ENCODE measurements at regions not wholly inside any gene's neighbourhood (a gene's known extent, or its start where the extent isn't known, plus 50 kb on each side); places are given as distances from the start of the nearest gene placed in this dataset.
"Not testable (repeated sequence)": the region's sequence is repeated elsewhere in the genome, so short reads cannot be mapped to it uniquely, and the experiment has no call there.

DNA sequence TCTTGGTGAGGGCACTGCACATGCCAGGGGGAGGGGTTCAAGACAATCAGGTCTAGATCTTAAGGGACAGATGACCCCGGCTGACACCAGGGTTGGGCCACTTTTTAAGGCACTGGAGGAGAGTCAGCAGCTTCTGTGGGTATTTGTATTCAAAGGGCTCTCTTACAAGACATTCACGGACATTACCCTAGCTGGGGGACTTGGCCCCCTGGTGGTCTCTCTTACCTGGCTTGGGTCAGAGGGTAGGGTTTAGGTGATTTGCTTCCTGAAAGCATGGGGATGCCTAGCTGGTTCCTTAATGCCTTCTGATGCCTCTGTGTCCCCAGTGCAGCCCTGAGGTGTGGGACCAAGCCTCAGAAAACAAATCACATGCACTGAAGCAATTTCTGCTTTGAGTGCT, 354.7 kb downstream of the CDC5L start:
- Mint-ChIP-seq H3K4me1 (peaks cover 23% of the 10 kb centered on the region), H3K36me3 (peaks cover 20% of the 10 kb centered on the region), H3K27ac (no peak overlapping the region), H3K9me3 (peaks cover 26% of the 10 kb centered on the region), H3K4me3 (no peak overlapping the region), H3K27me3 (ENCODE audit: low read depth) (peaks cover 2% of the 10 kb centered on the region; the same call in 1 of the 2 replicates)
- ChIA-PET POLR2A (no interaction called here), CTCF (interaction anchor here (0.9 to 1.6 kb wide), 4 partner anchors 17 to 112 kb away, joined by 3 to 11 read pairs (median 5); no protein-coding TSS in a partner anchor)
- DNase-seq (ENCODE audit: low spot score) (no peak), ATAC-seq (peak; percentile 61)
- TF ChIP-seq ZBTB21 (CRISPR knock-in tag; IDR thresholded peaks at IDR 0.05; ENCODE audit: borderline replicate concordance) (no peak), ZNF416 (CRISPR knock-in tag; IDR thresholded peaks at IDR 0.05) (no peak), NR1H2 (CRISPR knock-in tag; IDR thresholded peaks at IDR 0.05) (no peak), ZNF232 (CRISPR knock-in tag; IDR thresholded peaks at IDR 0.05) (no peak), EMX1 (CRISPR knock-in tag; IDR thresholded peaks at IDR 0.05) (no peak), NFATC4 (CRISPR knock-in tag; IDR thresholded peaks at IDR 0.05) (no peak), ZNF121 (CRISPR knock-in tag; IDR thresholded peaks at IDR 0.05) (no peak), SMAD4 (CRISPR knock-in tag; IDR thresholded peaks at IDR 0.05) (no peak)
- TF ChIP-seq, protein P1, sequence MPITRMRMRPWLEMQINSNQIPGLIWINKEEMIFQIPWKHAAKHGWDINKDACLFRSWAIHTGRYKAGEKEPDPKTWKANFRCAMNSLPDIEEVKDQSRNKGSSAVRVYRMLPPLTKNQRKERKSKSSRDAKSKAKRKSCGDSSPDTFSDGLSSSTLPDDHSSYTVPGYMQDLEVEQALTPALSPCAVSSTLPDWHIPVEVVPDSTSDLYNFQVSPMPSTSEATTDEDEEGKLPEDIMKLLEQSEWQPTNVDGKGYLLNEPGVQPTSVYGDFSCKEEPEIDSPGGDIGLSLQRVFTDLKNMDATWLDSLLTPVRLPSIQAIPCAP (CRISPR knock-in tag; IDR thresholded peaks at IDR 0.05) = no peak
- TF ChIP-seq, protein P2, sequence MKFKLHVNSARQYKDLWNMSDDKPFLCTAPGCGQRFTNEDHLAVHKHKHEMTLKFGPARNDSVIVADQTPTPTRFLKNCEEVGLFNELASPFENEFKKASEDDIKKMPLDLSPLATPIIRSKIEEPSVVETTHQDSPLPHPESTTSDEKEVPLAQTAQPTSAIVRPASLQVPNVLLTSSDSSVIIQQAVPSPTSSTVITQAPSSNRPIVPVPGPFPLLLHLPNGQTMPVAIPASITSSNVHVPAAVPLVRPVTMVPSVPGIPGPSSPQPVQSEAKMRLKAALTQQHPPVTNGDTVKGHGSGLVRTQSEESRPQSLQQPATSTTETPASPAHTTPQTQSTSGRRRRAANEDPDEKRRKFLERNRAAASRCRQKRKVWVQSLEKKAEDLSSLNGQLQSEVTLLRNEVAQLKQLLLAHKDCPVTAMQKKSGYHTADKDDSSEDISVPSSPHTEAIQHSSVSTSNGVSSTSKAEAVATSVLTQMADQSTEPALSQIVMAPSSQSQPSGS (CRISPR knock-in tag; IDR thresholded peaks at IDR 0.05; ENCODE audit: borderline replicate concordance, low read depth) = no peak
- TF ChIP-seq, protein P3, sequence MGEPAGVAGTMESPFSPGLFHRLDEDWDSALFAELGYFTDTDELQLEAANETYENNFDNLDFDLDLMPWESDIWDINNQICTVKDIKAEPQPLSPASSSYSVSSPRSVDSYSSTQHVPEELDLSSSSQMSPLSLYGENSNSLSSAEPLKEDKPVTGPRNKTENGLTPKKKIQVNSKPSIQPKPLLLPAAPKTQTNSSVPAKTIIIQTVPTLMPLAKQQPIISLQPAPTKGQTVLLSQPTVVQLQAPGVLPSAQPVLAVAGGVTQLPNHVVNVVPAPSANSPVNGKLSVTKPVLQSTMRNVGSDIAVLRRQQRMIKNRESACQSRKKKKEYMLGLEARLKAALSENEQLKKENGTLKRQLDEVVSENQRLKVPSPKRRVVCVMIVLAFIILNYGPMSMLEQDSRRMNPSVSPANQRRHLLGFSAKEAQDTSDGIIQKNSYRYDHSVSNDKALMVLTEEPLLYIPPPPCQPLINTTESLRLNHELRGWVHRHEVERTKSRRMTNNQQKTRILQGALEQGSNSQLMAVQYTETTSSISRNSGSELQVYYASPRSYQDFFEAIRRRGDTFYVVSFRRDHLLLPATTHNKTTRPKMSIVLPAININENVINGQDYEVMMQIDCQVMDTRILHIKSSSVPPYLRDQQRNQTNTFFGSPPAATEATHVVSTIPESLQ (CRISPR knock-in tag; IDR thresholded peaks at IDR 0.05) = no peak

DNA sequence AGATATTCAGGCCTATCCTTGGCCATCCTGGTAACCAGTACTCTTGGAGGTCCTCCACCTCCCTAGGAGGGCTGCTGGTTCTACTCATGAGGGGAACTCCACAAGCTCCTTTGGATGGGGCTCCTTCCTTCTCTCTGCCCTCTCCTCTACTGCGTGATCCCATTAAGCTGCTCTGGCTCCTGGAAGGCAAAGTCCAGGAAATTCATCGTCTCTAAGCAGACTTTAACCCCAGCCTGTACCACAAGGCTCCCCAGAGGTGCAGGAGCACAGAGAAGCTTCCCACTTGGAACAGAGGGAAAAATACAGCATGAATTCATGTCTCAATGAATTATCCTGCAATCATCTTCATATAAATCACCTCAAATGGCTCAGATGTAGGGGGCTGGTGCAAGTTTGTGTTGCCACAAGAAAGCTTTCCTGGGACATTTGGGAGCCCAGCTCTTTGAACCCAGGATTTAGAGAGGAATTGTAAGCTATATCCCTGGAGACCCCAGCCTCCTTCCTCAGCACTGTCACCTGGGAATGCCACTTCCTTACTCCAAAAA, 355.4 kb downstream of the CDC5L start:
- TF ChIP-seq ETV6 (CRISPR knock-in tag; IDR thresholded peaks at IDR 0.05) (no peak), HMGA2 (CRISPR knock-in tag; IDR thresholded peaks at IDR 0.05) (no peak), ZNF263 (CRISPR knock-in tag; IDR thresholded peaks at IDR 0.05; ENCODE audit: low read depth) (no peak), SOX15 (CRISPR knock-in tag; IDR thresholded peaks at IDR 0.05) (no peak), MYBL2 (CRISPR knock-in tag; IDR thresholded peaks at IDR 0.05) (no peak), ZNF671 (CRISPR knock-in tag; IDR thresholded peaks at IDR 0.05) (no peak)
- TF ChIP-seq, protein P4, sequence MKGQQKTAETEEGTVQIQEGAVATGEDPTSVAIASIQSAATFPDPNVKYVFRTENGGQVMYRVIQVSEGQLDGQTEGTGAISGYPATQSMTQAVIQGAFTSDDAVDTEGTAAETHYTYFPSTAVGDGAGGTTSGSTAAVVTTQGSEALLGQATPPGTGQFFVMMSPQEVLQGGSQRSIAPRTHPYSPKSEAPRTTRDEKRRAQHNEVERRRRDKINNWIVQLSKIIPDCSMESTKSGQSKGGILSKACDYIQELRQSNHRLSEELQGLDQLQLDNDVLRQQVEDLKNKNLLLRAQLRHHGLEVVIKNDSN (CRISPR knock-in tag; IDR thresholded peaks at IDR 0.05) = no peak
- TF ChIP-seq, protein P5, sequence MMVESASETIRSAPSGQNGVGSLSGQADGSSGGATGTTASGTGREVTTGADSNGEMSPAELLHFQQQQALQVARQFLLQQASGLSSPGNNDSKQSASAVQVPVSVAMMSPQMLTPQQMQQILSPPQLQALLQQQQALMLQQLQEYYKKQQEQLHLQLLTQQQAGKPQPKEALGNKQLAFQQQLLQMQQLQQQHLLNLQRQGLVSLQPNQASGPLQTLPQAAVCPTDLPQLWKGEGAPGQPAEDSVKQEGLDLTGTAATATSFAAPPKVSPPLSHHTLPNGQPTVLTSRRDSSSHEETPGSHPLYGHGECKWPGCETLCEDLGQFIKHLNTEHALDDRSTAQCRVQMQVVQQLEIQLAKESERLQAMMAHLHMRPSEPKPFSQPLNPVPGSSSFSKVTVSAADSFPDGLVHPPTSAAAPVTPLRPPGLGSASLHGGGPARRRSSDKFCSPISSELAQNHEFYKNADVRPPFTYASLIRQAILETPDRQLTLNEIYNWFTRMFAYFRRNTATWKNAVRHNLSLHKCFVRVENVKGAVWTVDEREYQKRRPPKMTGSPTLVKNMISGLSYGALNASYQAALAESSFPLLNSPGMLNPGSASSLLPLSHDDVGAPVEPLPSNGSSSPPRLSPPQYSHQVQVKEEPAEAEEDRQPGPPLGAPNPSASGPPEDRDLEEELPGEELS (CRISPR knock-in tag; IDR thresholded peaks at IDR 0.05) = no peak
- peaks cover 30% of the 10 kb centered on the region for H3K9me3 Mint-ChIP-seq
- H3K27ac Mint-ChIP-seq = no peak overlapping the region
- peaks cover 24% of the 10 kb centered on the region for H3K36me3 Mint-ChIP-seq
- ChIA-PET CTCF (interaction anchor here (0.9 to 1.6 kb wide), 5 partner anchors 18 to 268 kb away, joined by 3 to 11 read pairs (median 4); no protein-coding TSS in a partner anchor), POLR2A (no interaction called here)
- H3K4me3 Mint-ChIP-seq = no peak overlapping the region
- ATAC-seq (no peak), DNase-seq (ENCODE audit: low spot score) (no peak)
- peaks cover 22% of the 10 kb centered on the region for H3K4me1 Mint-ChIP-seq
- peaks cover 2% of the 10 kb centered on the region; the same call in 1 of the 2 replicates for H3K27me3 Mint-ChIP-seq (ENCODE audit: low read depth)

DNA sequence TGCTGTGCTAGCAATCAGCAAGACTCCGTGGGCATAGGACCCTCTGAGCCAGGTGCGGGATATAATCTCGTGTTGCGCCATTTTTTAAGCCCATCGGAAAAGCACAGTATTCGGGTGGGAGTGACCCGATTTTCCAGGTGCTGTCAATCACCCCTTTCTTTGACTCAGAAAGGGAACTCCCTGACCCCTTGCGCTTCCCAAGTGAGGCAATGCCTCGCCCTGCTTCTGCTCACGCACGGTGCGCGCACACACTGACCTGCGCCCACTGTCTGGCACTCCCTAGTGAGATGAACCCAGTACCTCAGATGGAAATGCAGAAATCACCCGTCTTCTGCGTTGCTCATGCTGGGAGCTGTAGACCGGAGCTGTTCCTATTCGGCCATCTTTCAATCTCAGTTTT, 372.6 kb downstream of the CDC5L start:
- H3K27me3 Mint-ChIP-seq (ENCODE audit: low read depth); POLR2A ChIA-PET; ATAC-seq; H3K4me3 Mint-ChIP-seq; DNase-seq (ENCODE audit: low spot score); H3K4me1 Mint-ChIP-seq; CTCF ChIA-PET; H3K27ac Mint-ChIP-seq: not testable (repeated sequence)
- Mint-ChIP-seq H3K36me3 (peaks cover 33% of the 10 kb centered on the region), H3K9me3 (peaks cover 50% of the 10 kb centered on the region)
